GM23248 (cell line): ENCODE measurements at regions not wholly inside any gene's neighbourhood (a gene's known extent, or its start where the extent isn't known, plus 50 kb on each side); places are given as distances from the start of the nearest gene placed in this dataset.

Experiments
- DNase-seq: peaks from one replicate; pipeline ENCODE4 v3.0.0-alpha.2; 2015
- H2AFZ ChIP-seq: fragments of 200-600 bp; sonication (generic); 2 replicates; pipeline ENCODE4 v1.6.1; 2016; ENCODE audit warnings: antibody characterized with exemption
- H3F3A ChIP-seq: fragments of 200-600 bp; sonication (generic); 2 replicates; pipeline ENCODE4 v1.6.1; 2016; ENCODE audit warnings: mild to moderate bottlenecking, antibody characterized with exemption, mixed run types; ENCODE audit not compliant: insufficient read depth
- H3K27ac ChIP-seq: fragments of 200-600 bp; sonication (generic); 2 replicates; pipeline ENCODE4 v1.5.1; 2016; ENCODE audit warnings: mild to moderate bottlenecking
- H3K27me3 ChIP-seq: fragments of 200-600 bp; sonication (generic); replicated peaks from 2 replicates; pipeline ENCODE4 v1.6.1; 2016; ENCODE audit warnings: mild to moderate bottlenecking; ENCODE audit not compliant: insufficient read depth
- H3K36me3 ChIP-seq: fragments of 200-600 bp; sonication (generic); 2 replicates; pipeline ENCODE4 v1.6.1; 2016; ENCODE audit warnings: low read depth, mild to moderate bottlenecking
- H3K4me1 ChIP-seq: fragments of 200-600 bp; sonication (generic); 2 replicates; pipeline ENCODE4 v1.6.1; 2016; ENCODE audit warnings: mild to moderate bottlenecking; ENCODE audit not compliant: insufficient read depth
- H3K4me2 ChIP-seq: fragments of 200-600 bp; sonication (generic); one replicate; pipeline ENCODE4 v1.6.1; 2016; ENCODE audit warnings: mild to moderate bottlenecking; ENCODE audit not compliant: unreplicated experiment
- H3K4me3 ChIP-seq: fragments of 200-600 bp; sonication (generic); 2 replicates; pipeline ENCODE4 v1.5.1; 2016; ENCODE audit warnings: mild to moderate bottlenecking
- H3K79me2 ChIP-seq: fragments of 200-600 bp; sonication (generic); 2 replicates; pipeline ENCODE4 v1.6.1; 2016; ENCODE audit warnings: mild to moderate bottlenecking; ENCODE audit not compliant: insufficient read depth
- H3K9ac ChIP-seq: fragments of 200-600 bp; sonication (generic); 2 replicates; pipeline ENCODE4 v1.6.1; 2016; ENCODE audit warnings: mild to moderate bottlenecking
- H3K9me2 ChIP-seq: fragments of 200-600 bp; sonication (generic); 2 replicates; pipeline ENCODE4 v1.6.1; 2016; ENCODE audit warnings: mixed run types, mild to moderate bottlenecking, moderate library complexity; ENCODE audit not compliant: insufficient read depth
- H3K9me3 ChIP-seq: fragments of 200-600 bp; sonication (generic); one replicate; pipeline ENCODE4 v1.6.1; 2017; ENCODE audit warnings: low read depth
- H4K20me1 ChIP-seq: fragments of 200-600 bp; sonication (generic); 2 replicates; pipeline ENCODE4 v1.6.0; 2016; ENCODE audit not compliant: insufficient read depth
- EZH2 ChIP-seq: fragments of 200-600 bp; sonication (generic); IDR thresholded peaks from 2 replicates; pipeline ENCODE4 v1.6.1; 2018; ENCODE audit warnings: antibody characterized with exemption, mild to moderate bottlenecking; ENCODE audit not compliant: insufficient read depth, poor library complexity, severe bottlenecking
- EZH2phosphoT487 ChIP-seq: fragments of 200-600 bp; sonication (generic); IDR thresholded peaks from 2 replicates; pipeline ENCODE4 v1.6.1; 2018; ENCODE audit warnings: antibody characterized with exemption, moderate library complexity, mild to moderate bottlenecking, low read depth; ENCODE audit not compliant: insufficient read depth
- WGBS, 2 experiments: methylation state at CpG; one replicate each; pipeline ENCODE4 v1.1.6; 2015 to 2017; ENCODE audit warnings: low lambda C conversion rate in 2 of 2, low coverage in 1 of 2; ENCODE audit errors: missing lambda C conversion rate in 2 of 2; 5-methylcytosine and 5-hydroxymethylcytosine counted together
- in situ Hi-C: fragments of 300-500 bp; cut with MboI; formaldehyde crosslinking; loops from 2 replicates; pipeline ENCODE4 v1.15.0; 2020

GRCh38 chr14:96725232-96725631, 72.0 kb upstream of the VRK1 start:
- WGBS, 2 experiments: 62 to 68% methylated on average over 8 of the region's 8 CpGs
- no peak for DNase-seq
- no peaks in the 10 kb centered on the region for H3K27me3 ChIP-seq
- H3K9me3 ChIP-seq: no peaks in the 10 kb centered on the region
- TF ChIP-seq EZH2: no peak
- TF ChIP-seq EZH2phosphoT487: no peak
- no peak overlapping the region for H3K9ac ChIP-seq
- H3K9me2 ChIP-seq: no peaks in the 10 kb centered on the region
- no peaks in the 10 kb centered on the region for H3K36me3 ChIP-seq
- H3K27ac ChIP-seq: no peak overlapping the region
- no peak overlapping the region for H3K4me3 ChIP-seq
- H3K4me1 ChIP-seq: no peaks in the 10 kb centered on the region
- no peaks in the 10 kb centered on the region for H4K20me1 ChIP-seq
- in situ Hi-C loops: no loop called here
- H2AFZ ChIP-seq: no peak overlapping the region
- H3K4me2 ChIP-seq: no peak overlapping the region
- H3F3A ChIP-seq: no peaks in the 10 kb centered on the region
- H3K79me2 ChIP-seq: no peaks in the 10 kb centered on the region

- H3K79me2 ChIP-seq: no peaks in the 10 kb centered on the region
- in situ Hi-C loops: no loop called here
- H3K27ac ChIP-seq: no peak overlapping the region
- no peak for DNase-seq
- no peaks in the 10 kb centered on the region for H4K20me1 ChIP-seq
- no peak overlapping the region for H3K4me3 ChIP-seq
- H3K4me2 ChIP-seq: no peak overlapping the region
- H3K27me3 ChIP-seq: 0 out of 2 replicates have a peak, but pooled peaks cover 4% of the 10 kb centered on the region
- WGBS, 2 experiments: 21 to 28% methylated on average over 2 of the region's 2 CpGs
- H3K9me2 ChIP-seq: no peaks in the 10 kb centered on the region
- TF ChIP-seq EZH2phosphoT487 (no peak), EZH2 (no peak)
- no peak overlapping the region for H3K9ac ChIP-seq
- no peaks in the 10 kb centered on the region for H3K9me3 ChIP-seq
- no peaks in the 10 kb centered on the region for H3K4me1 ChIP-seq
- no peak overlapping the region for H2AFZ ChIP-seq
- no peaks in the 10 kb centered on the region for H3K36me3 ChIP-seq
- no peaks in the 10 kb centered on the region for H3F3A ChIP-seq
Observed at GRCh38 chr14:96727073-96727472, 70.1 kb upstream of the VRK1 start.

- H2AFZ ChIP-seq: no peak overlapping the region
- H3K36me3 ChIP-seq: no peaks in the 10 kb centered on the region
- H3K27ac ChIP-seq: no peak overlapping the region
- H3K4me1 ChIP-seq: no peaks in the 10 kb centered on the region
- WGBS, 2 experiments: 5 to 9% methylated on average over 3 of the region's 3 CpGs
- H3K4me2 ChIP-seq: no peak overlapping the region
- no peaks in the 10 kb centered on the region for H3K9me2 ChIP-seq
- 0 out of 2 replicates have a peak, but pooled peaks cover 4% of the 10 kb centered on the region for H3K27me3 ChIP-seq
- H3K4me3 ChIP-seq: no peak overlapping the region
- in situ Hi-C loops: no loop called here
- DNase-seq: no peak
- H3K9ac ChIP-seq: no peak overlapping the region
- H3F3A ChIP-seq: no peaks in the 10 kb centered on the region
- H3K79me2 ChIP-seq: no peaks in the 10 kb centered on the region
- no peaks in the 10 kb centered on the region for H3K9me3 ChIP-seq
- TF ChIP-seq EZH2: no peak
- no peak for TF ChIP-seq EZH2phosphoT487
- H4K20me1 ChIP-seq: no peaks in the 10 kb centered on the region
Observed at GRCh38 chr14:96727491-96727890, 69.7 kb upstream of the VRK1 start.

- Histone ChIP-seq H4K20me1 (no peaks in the 10 kb centered on the region), H3F3A (no peaks in the 10 kb centered on the region), H3K9ac (no peak overlapping the region), H3K4me1 (no peaks in the 10 kb centered on the region), H3K9me3 (no peaks in the 10 kb centered on the region), H3K79me2 (no peaks in the 10 kb centered on the region), H3K4me3 (no peak overlapping the region), H3K27me3 (peaks cover 7% of the 10 kb centered on the region; the same call in 1 of the 2 replicates), H2AFZ (no peak overlapping the region), H3K36me3 (no peaks in the 10 kb centered on the region), H3K9me2 (no peaks in the 10 kb centered on the region), H3K27ac (no peak overlapping the region), H3K4me2 (no peak overlapping the region)
- in situ Hi-C loops: no loop called here
- 35 to 36% methylated on average over 11 of the region's 11 CpGs for WGBS, 2 experiments
- no peak for DNase-seq
- TF ChIP-seq EZH2phosphoT487 (no peak), EZH2 (no peak)
Observed at GRCh38 chr14:96727980-96728717, 69.0 kb upstream of the VRK1 start.
